ENCODE measurements at regions not wholly inside any gene's neighbourhood (a gene's known extent, or its start where the extent isn't known, plus 50 kb on each side); places are given as distances from the start of the nearest gene placed in this dataset.

GRCh38 chr6:51062166-51062722, 243.6 kb downstream of the TFAP2B start:
- ChIA-PET CTCF (no interaction called here), POLR2A (no interaction called here)
- H3K27me3 ChIP-seq (ENCODE audit: control insufficient read depth, insufficient read depth, low read length), result no peaks in the 10 kb centered on the region
- no peak for DNase-seq (ENCODE audit: low read depth, low spot score)
- H3K9me3 ChIP-seq (ENCODE audit: control insufficient read depth, insufficient read depth, low read length), result no peaks in the 10 kb centered on the region; the same call in 1 of the 2 replicates
- no peak overlapping the region for H3K4me3 ChIP-seq (ENCODE audit: low read depth, low read length)
- TF ChIP-seq CTCF (IDR thresholded peaks at IDR 0.05; ENCODE audit: low read depth, low read length), result no peak
- H3K27ac ChIP-seq (ENCODE audit: low read depth, low read length), result no peak overlapping the region

GRCh38 chr6:51077821-51078518, 259.3 kb downstream of the TFAP2B start:
- TF ChIP-seq CTCF (IDR thresholded peaks at IDR 0.05; ENCODE audit: low read depth, low read length), result no peak
- CTCF ChIA-PET, result no interaction called here
- POLR2A ChIA-PET, result no interaction called here

GRCh38 chr6:51090343-51090742, 271.7 kb downstream of the TFAP2B start:
- POLR2A ChIA-PET, result no interaction called here
- no peak for TF ChIP-seq CTCF (IDR thresholded peaks at IDR 0.05; ENCODE audit: low read depth, low read length)
- Histone ChIP-seq H3K27ac (ENCODE audit: low read depth, low read length) (no peak overlapping the region), H3K4me3 (ENCODE audit: low read depth, low read length) (no peak overlapping the region), H3K9me3 (ENCODE audit: control insufficient read depth, insufficient read depth, low read length) (peaks cover 4% of the 10 kb centered on the region; the same call in 1 of the 2 replicates), H3K27me3 (ENCODE audit: control insufficient read depth, insufficient read depth, low read length) (no peaks in the 10 kb centered on the region)
- no peak for DNase-seq (ENCODE audit: low read depth, low spot score)
- CTCF ChIA-PET, result no interaction called here

More at GRCh38 chr6:51077821-51078518, 259.3 kb downstream of the TFAP2B start:
- Histone ChIP-seq H3K4me3 (ENCODE audit: low read depth, low read length) (no peak overlapping the region), H3K27ac (ENCODE audit: low read depth, low read length) (no peak overlapping the region), H3K27me3 (ENCODE audit: control insufficient read depth, insufficient read depth, low read length) (no peaks in the 10 kb centered on the region), H3K9me3 (ENCODE audit: control insufficient read depth, insufficient read depth, low read length) (peaks cover 13% of the 10 kb centered on the region)
- DNase-seq (ENCODE audit: low read depth, low spot score), result no peak

GRCh38 chr6:51093871-51094270, 275.2 kb downstream of the TFAP2B start:
- ChIA-PET POLR2A (no interaction called here), CTCF (no interaction called here)
- no peak for TF ChIP-seq CTCF (IDR thresholded peaks at IDR 0.05; ENCODE audit: low read depth, low read length)
- no peaks in the 10 kb centered on the region for H3K27me3 ChIP-seq (ENCODE audit: control insufficient read depth, insufficient read depth, low read length)
- no peak overlapping the region for H3K4me3 ChIP-seq (ENCODE audit: low read depth, low read length)
- DNase-seq (ENCODE audit: low read depth, low spot score), result no peak
- no peak overlapping the region for H3K27ac ChIP-seq (ENCODE audit: low read depth, low read length)
- H3K9me3 ChIP-seq (ENCODE audit: control insufficient read depth, insufficient read depth, low read length), result peaks cover 8% of the 10 kb centered on the region; the same call in 1 of the 2 replicates

- ChIA-PET POLR2A (no interaction called here), CTCF (no interaction called here)
- Histone ChIP-seq H3K4me3 (ENCODE audit: low read depth, low read length) (no peak overlapping the region), H3K27me3 (ENCODE audit: control insufficient read depth, insufficient read depth, low read length) (no peaks in the 10 kb centered on the region), H3K9me3 (ENCODE audit: control insufficient read depth, insufficient read depth, low read length) (peaks cover 8% of the 10 kb centered on the region; the same call in 1 of the 2 replicates), H3K27ac (ENCODE audit: low read depth, low read length) (no peak overlapping the region)
- DNase-seq (ENCODE audit: low read depth, low spot score), result no peak
- TF ChIP-seq CTCF (IDR thresholded peaks at IDR 0.05; ENCODE audit: low read depth, low read length), result no peak
Measured at GRCh38 chr6:51094271-51094670, 275.6 kb downstream of the TFAP2B start.

Data from AG04450 (cell line).